ENCODE measurements at regions not wholly inside any gene's neighbourhood (a gene's known extent, or its start where the extent isn't known, plus 50 kb on each side); places are given as distances from the start of the nearest gene placed in this dataset.

DNA sequence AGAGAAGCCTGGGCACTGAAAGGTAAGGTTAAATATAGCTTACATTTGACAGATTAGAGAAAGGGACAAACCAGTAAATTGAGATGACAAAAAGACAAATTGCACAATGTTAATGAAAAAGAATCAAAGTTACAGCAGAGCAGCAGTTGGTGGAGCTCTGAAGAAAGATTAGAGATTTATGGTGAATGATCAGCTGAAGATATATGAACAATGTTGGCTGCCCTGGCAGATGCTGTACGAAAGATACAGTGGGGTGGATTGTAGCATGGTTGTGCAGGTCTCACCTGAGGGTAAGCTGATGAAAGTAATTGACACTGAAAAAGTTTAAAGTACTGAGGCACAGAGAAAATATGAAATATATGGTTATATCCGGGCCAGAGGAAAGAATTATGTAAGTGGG is 492.1 kb downstream of the ARHGEF28 start:
- TF ChIP-seq TAF1 (IDR thresholded peaks at IDR 0.05; ENCODE audit: borderline replicate concordance, low read depth, low read length): no peak
- no peak for TF ChIP-seq POLR2AphosphoS5 (IDR thresholded peaks at IDR 0.05; ENCODE audit: low read depth, low read length)
